Subcutaneous abdominal adipose tissue (tissue), 5 donors: ENCODE measurements at regions not wholly inside any gene's neighbourhood (a gene's known extent, or its start where the extent isn't known, plus 50 kb on each side); places are given as distances from the start of the nearest gene placed in this dataset.
A peak's percentile ranks its signal among the peaks of the same experiment; 100 is the strongest.

ENCODE experiments used
- H3K27ac ChIP-seq: one replicate; pipeline ENCODE4 v1.7.0; 2013; ENCODE audit warnings: low read depth, mild to moderate bottlenecking, inconsistent platforms, low read length, moderate library complexity
- H3K27me3 ChIP-seq, 5 donors: one replicate each; pipeline ENCODE4 v1.7.0; 2013; ENCODE audit warnings: low read length in 5 of 5, inconsistent platforms in 1 of 5; ENCODE audit not compliant: control insufficient read depth in 5 of 5, insufficient read depth in 4 of 5
- H3K36me3 ChIP-seq, 5 donors: one replicate each; pipeline ENCODE4 v1.7.0; 2013; ENCODE audit warnings: low read length in 5 of 5; ENCODE audit not compliant: control insufficient read depth in 5 of 5, insufficient read depth in 5 of 5
- H3K4me1 ChIP-seq, 5 donors: one replicate each; pipeline ENCODE4 v1.7.0; 2013; ENCODE audit warnings: low read length in 5 of 5, mild to moderate bottlenecking in 3 of 5, moderate library complexity in 1 of 5; ENCODE audit not compliant: control insufficient read depth in 5 of 5, insufficient read depth in 5 of 5
- H3K4me3 ChIP-seq, 5 donors: one replicate each; pipeline ENCODE4 v1.7.0; 2013; ENCODE audit warnings: low read length in 5 of 5, low read depth in 1 of 5
- H3K9ac ChIP-seq, 5 donors: one replicate each; pipeline ENCODE4 v1.7.0; 2013; ENCODE audit warnings: low read length in 5 of 5, mild to moderate bottlenecking in 4 of 5, moderate library complexity in 3 of 5
- H3K9me3 ChIP-seq, 5 donors: one replicate each; pipeline ENCODE4 v1.7.0; 2013; ENCODE audit warnings: low read length in 5 of 5; ENCODE audit not compliant: control insufficient read depth in 5 of 5
- donor health status: healthy.
- donor health status: healthy.
- donor health status: healthy.
- donor health status: healthy.
- donor health status: healthy.

- Histone ChIP-seq H3K9me3 (no peaks in the 10 kb centered on the region), H3K27me3 (no peaks in the 10 kb centered on the region), H3K9ac (no peak overlapping the region), H3K36me3 (no peaks in the 10 kb centered on the region), H3K4me1 (peaks cover 19 to 66% (median 62%) of the 10 kb centered on the region in 5 donors), H3K4me3 (no peak overlapping the region), H3K27ac (no peak overlapping the region)
These were observed 224.4 kb upstream of the TLE3 start for GRCh38 chr15:70322051-70322668.

DNA sequence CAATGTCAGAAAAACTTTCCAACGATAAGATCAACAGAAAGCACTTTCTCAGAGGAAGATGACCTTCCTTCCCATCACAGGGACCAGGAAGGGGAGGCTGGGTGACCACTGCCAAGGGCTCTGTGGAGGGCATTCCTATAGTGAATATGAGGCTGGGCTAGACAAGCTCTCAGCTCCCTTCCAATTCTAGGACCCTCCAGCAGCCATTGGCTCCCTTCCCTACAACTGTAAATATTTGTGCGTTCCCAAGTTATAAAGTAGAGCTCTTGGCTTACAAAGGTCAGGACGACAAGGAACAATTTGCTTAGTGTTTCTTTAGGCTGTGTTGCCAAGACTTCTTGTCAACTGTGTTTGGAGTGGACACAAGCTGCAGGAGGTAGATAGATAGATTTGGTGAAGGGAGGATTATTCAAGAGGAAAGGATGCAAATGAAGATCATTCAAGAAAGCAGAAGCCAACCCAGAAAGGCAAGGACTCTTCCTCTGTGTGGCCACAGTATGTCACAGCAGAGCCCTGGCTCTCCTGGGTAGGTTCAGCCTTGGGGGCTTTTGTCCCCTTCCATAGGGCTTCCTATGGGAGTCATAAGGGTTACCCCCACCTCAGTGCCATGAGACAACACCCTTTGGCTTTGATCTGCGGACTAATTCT, 223.6 kb upstream of the TLE3 start:
- H3K27me3 ChIP-seq = no peaks in the 10 kb centered on the region
- H3K9ac ChIP-seq = no peak overlapping the region
- H3K9me3 ChIP-seq = no peaks in the 10 kb centered on the region
- no peak overlapping the region for H3K4me3 ChIP-seq
- no peak overlapping the region for H3K27ac ChIP-seq
- H3K36me3 ChIP-seq = no peaks in the 10 kb centered on the region
- peaks cover 19 to 66% (median 62%) of the 10 kb centered on the region in 5 donors for H3K4me1 ChIP-seq

DNA sequence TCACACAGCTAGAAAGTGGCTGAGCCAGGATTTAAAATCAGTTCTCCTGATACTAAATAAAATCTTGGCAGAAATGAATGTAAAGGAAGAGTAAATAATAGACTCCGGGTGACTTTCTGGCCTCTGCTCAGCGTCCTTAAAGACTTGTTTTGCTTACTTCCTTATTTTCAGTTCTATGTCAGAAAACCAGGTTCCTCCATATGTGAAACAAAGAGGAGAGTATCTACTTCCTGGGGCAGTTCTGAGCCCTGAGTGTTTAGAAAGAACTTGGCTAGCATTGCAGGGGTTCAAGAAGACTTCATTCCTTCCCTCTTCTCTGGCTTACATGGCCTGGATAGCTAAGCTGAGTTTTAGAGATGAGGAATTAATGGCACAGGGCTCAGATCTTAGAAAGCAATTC, 222.8 kb upstream of the TLE3 start:
- no peak overlapping the region for H3K4me3 ChIP-seq
- H3K4me1 ChIP-seq = peaks cover 19 to 66% (median 62%) of the 10 kb centered on the region in 5 donors
- H3K27me3 ChIP-seq = no peaks in the 10 kb centered on the region
- H3K9me3 ChIP-seq = no peaks in the 10 kb centered on the region
- H3K36me3 ChIP-seq = no peaks in the 10 kb centered on the region
- H3K27ac ChIP-seq = peak overlapping the region; percentile 32
- H3K9ac ChIP-seq = no peak overlapping the region

GRCh38 chr15:70320077-70320476, 222.4 kb upstream of the TLE3 start:
- Histone ChIP-seq H3K27me3 (no peaks in the 10 kb centered on the region), H3K9me3 (no peaks in the 10 kb centered on the region), H3K4me3 (no peak overlapping the region), H3K9ac (no peak overlapping the region), H3K27ac (peak overlapping the region; percentile 32), H3K36me3 (no peaks in the 10 kb centered on the region), H3K4me1 (peaks cover 19 to 66% (median 62%) of the 10 kb centered on the region in 5 donors)

- H3K27ac ChIP-seq = no peak overlapping the region
- H3K4me1 ChIP-seq = peaks cover 19 to 62% (median 62%) of the 10 kb centered on the region in 5 donors
These were observed 221.7 kb upstream of the TLE3 start for GRCh38 chr15:70319466-70319865.

GRCh38 chr15:70318594-70319465, 221.1 kb upstream of the TLE3 start:
- Histone ChIP-seq H3K36me3 (no peaks in the 10 kb centered on the region), H3K27ac (no peak overlapping the region), H3K4me3 (peak overlapping the region in 1 of 5 donors; percentile 14), H3K9me3 (no peaks in the 10 kb centered on the region), H3K4me1 (peaks cover 19 to 56% (median 56%) of the 10 kb centered on the region in 5 donors), H3K9ac (no peak overlapping the region), H3K27me3 (no peaks in the 10 kb centered on the region)

More at GRCh38 chr15:70319466-70319865, 221.7 kb upstream of the TLE3 start:
- peak overlapping the region in 1 of 5 donors; percentile 14 for H3K4me3 ChIP-seq
- no peaks in the 10 kb centered on the region for H3K36me3 ChIP-seq
- H3K27me3 ChIP-seq = no peaks in the 10 kb centered on the region
- H3K9ac ChIP-seq = no peak overlapping the region
- no peaks in the 10 kb centered on the region for H3K9me3 ChIP-seq

- H3K4me3 ChIP-seq = no peak overlapping the region
- H3K9ac ChIP-seq = no peak overlapping the region
- H3K27me3 ChIP-seq = peaks cover 0 to 3% (median 0%) of the 10 kb centered on the region in 5 donors
- no peaks in the 10 kb centered on the region for H3K9me3 ChIP-seq
- H3K4me1 ChIP-seq = peaks cover 16 to 29% (median 29%) of the 10 kb centered on the region in 5 donors
- H3K36me3 ChIP-seq = no peaks in the 10 kb centered on the region
- H3K27ac ChIP-seq = no peak overlapping the region
These were observed 218.4 kb upstream of the TLE3 start for GRCh38 chr15:70316059-70316600.

- Histone ChIP-seq H3K4me3 (no peak overlapping the region), H3K4me1 (peaks cover 9 to 22% (median 22%) of the 10 kb centered on the region in 5 donors), H3K36me3 (no peaks in the 10 kb centered on the region), H3K27me3 (peaks cover 0 to 3% (median 0%) of the 10 kb centered on the region in 5 donors), H3K9me3 (no peaks in the 10 kb centered on the region), H3K27ac (no peak overlapping the region), H3K9ac (no peak overlapping the region)
These were observed 217.7 kb upstream of the TLE3 start for GRCh38 chr15:70315431-70315830.

DNA sequence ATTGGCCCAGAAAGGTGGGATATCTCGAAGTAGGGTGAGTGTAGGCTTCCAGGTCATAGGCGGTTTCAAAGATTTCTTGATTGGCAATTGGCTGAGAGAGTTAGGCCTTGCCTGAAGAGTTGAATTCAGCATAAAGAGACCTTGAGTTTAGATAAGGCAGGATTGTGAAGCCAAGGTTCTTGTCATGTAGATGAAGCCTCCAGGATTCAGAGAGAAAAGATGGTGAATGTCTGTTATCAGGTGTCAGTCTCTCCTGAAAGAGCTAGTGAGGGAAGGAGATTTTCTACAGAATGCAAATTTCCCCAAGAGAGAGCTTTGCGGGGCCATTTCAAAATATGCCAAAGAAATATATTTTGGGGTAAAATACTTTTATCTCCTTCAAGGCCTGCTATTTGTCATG, 217.0 kb upstream of the TLE3 start:
- no peaks in the 10 kb centered on the region for H3K9me3 ChIP-seq
- no peak overlapping the region for H3K9ac ChIP-seq
- H3K36me3 ChIP-seq = no peaks in the 10 kb centered on the region
- H3K4me3 ChIP-seq = no peak overlapping the region
- peaks cover 6 to 15% (median 15%) of the 10 kb centered on the region in 5 donors for H3K4me1 ChIP-seq
- peaks cover 0 to 3% (median 0%) of the 10 kb centered on the region in 5 donors for H3K27me3 ChIP-seq
- H3K27ac ChIP-seq = no peak overlapping the region
